ENCODE measurements at regions not wholly inside any gene's neighbourhood (a gene's known extent, or its start where the extent isn't known, plus 50 kb on each side); places are given as distances from the start of the nearest gene placed in this dataset.

- no peak for TF ChIP-seq CTCF (conservative IDR thresholded peaks at IDR 0.05; ENCODE audit: low read length)
- TF ChIP-seq EZH2phosphoT487 (IDR thresholded peaks at IDR 0.05; ENCODE audit: borderline replicate concordance, low read depth, low read length): no peak
Observed at GRCh38 chr7:47039904-47040303, 542.0 kb downstream of the TNS3 start.
